K562 (cell line): ENCODE measurements at regions not wholly inside any gene's neighbourhood (a gene's known extent, or its start where the extent isn't known, plus 50 kb on each side); places are given as distances from the start of the nearest gene placed in this dataset.

Source experiments
- ATAC-seq: fragments of 200-7000 bp; cut with Tn5 transposase; 3 replicates; pipeline ENCODE4 v1.9.1; 2020; ENCODE audit warnings: moderate library complexity
- BruUV-seq: library from RNA; stranded (reverse); fragments of 400-500 nt; replicated peaks from 2 replicates; lab custom pipeline; 2021; lab: Mats Ljungman, UMichigan
- CTCF ChIA-PET: fragments of 300-600 bp; formaldehyde crosslinking; extraction: SDS; loops from one replicate; lab custom pipeline; 2021; ENCODE audit warnings: low intra/inter-chr PET ratio; lab: Yijun Ruan, JAX
- POLR2A ChIA-PET: fragments of 300-600, 350-650 bp; sonication (Branson Sonifier 250); formaldehyde crosslinking; extraction: SDS; loops from one replicate; lab custom pipeline; 2021; ENCODE audit warnings: antibody characterized with exemption, inconsistent platforms; lab: Yijun Ruan, JAX
- DNase-seq, 4 experiments: peaks; one replicate each; pipeline versions ENCODE4 v3.0.0 to v3.0.0-alpha.2; 2011 to 2018; ENCODE audit warnings: low spot score in 3 of 4, mixed read lengths in 3 of 4; ENCODE audit errors: extremely low read depth in 1 of 4
- FAIRE-seq: peaks from 2 replicates; lab custom pipeline; 2011; peaks lifted over from hg19 to GRCh38; lab: Jason Lieb, UNC
- H2AFZ ChIP-seq: 2 replicates; pipeline ENCODE4 v1.6.0; 2011; ENCODE audit warnings: low read depth, low read length, control low read depth, inconsistent platforms
- H3K27ac ChIP-seq: fragments of 200-600 bp; 3 replicates; pipeline ENCODE4 v1.8.0; 2011; ENCODE audit warnings: low read depth, mild to moderate bottlenecking, control low read depth, inconsistent platforms, low read length, moderate library complexity, mixed read lengths; ENCODE audit errors: extremely low read depth
- H3K27me3 ChIP-seq, 2 experiments: fragments of 300-600 bp in 1 of 2; 2 replicates in 1 of 2; 3 replicates in 1 of 2; pipeline versions ENCODE4 v1.6.0 to v1.8.0; 2011; ENCODE audit warnings: inconsistent platforms in 2 of 2, low read length in 2 of 2, mild to moderate bottlenecking in 1 of 2, mixed read lengths in 1 of 2, moderate library complexity in 1 of 2; ENCODE audit not compliant: control insufficient read depth in 2 of 2, insufficient read depth in 2 of 2
- H3K36me3 ChIP-seq: fragments of 300-600 bp; 3 replicates; pipeline ENCODE4 v1.8.0; 2011; ENCODE audit warnings: mild to moderate bottlenecking, low read length, inconsistent platforms; ENCODE audit not compliant: control insufficient read depth, insufficient read depth
- H3K4me1 ChIP-seq, 2 experiments: fragments of 200-600 bp in 1 of 2; replicated peaks in 1 of 2; 2 replicates in 1 of 2; 3 replicates in 1 of 2; pipeline versions ENCODE4 v1.5.1 to v1.8.0; 2011; ENCODE audit warnings: inconsistent platforms in 2 of 2, low read length in 2 of 2, mild to moderate bottlenecking in 1 of 2, mixed read lengths in 1 of 2, moderate library complexity in 1 of 2; ENCODE audit not compliant: control insufficient read depth in 2 of 2, insufficient read depth in 2 of 2
- H3K4me2 ChIP-seq: 2 replicates; pipeline ENCODE4 v1.6.1; 2011; ENCODE audit warnings: low read length, control low read depth, inconsistent platforms, mixed read lengths; ENCODE audit not compliant: insufficient read depth
- H3K4me3 ChIP-seq: fragments of 200-600 bp; sonication (generic), shearing (Covaris generic); 2 replicates; pipeline ENCODE4 v1.5.1; 2016; ENCODE audit warnings: control low read depth, inconsistent platforms
- H3K79me2 ChIP-seq: fragments of 200-600 bp; 3 replicates; pipeline ENCODE4 v1.8.0; 2011; ENCODE audit warnings: low read length, inconsistent platforms; ENCODE audit not compliant: control insufficient read depth, insufficient read depth
- H3K9ac ChIP-seq, 2 experiments: 2 replicates each; pipeline versions ENCODE4 v1.6.0 to v1.6.1; 2011; ENCODE audit warnings: low read depth in 2 of 2, low read length in 2 of 2, control low read depth in 1 of 2, inconsistent platforms in 1 of 2, mild to moderate bottlenecking in 1 of 2, mixed read lengths in 1 of 2; ENCODE audit not compliant: insufficient read depth in 1 of 2
- H3K9me1 ChIP-seq: one replicate; pipeline ENCODE4 v1.6.0; 2011; ENCODE audit warnings: inconsistent platforms, mild to moderate bottlenecking, low read length, moderate library complexity; ENCODE audit not compliant: control insufficient read depth, insufficient read depth
- H3K9me3 ChIP-seq: replicated peaks from 2 replicates; pipeline ENCODE4 v1.5.1; 2011; ENCODE audit warnings: low read depth, low read length, inconsistent platforms; ENCODE audit not compliant: control insufficient read depth, insufficient read depth
- H4K20me1 ChIP-seq: replicated peaks from 2 replicates; pipeline ENCODE4 v1.6.1; 2011; ENCODE audit warnings: low read length, inconsistent platforms, mixed read lengths; ENCODE audit not compliant: control insufficient read depth, insufficient read depth
- ATF7 ChIP-seq: fragments of 450-650 bp; IDR thresholded peaks from 2 replicates; pipeline ENCODE4 v1.7.1; 2014; ENCODE audit warnings: mild to moderate bottlenecking, moderate library complexity
- ERF ChIP-seq: fragments of 450-650 bp; formaldehyde crosslinking; IDR thresholded peaks from 2 replicates; pipeline ENCODE4 v1.4.0; 2020; ENCODE audit warnings: mild to moderate bottlenecking, mixed read lengths
- ESRRA ChIP-seq: fragments of 450-650 bp; IDR thresholded peaks from 2 replicates; pipeline ENCODE4 v1.6.1; 2014; ENCODE audit warnings: low read depth, mild to moderate bottlenecking, moderate library complexity, borderline replicate concordance
- HDAC2 ChIP-seq: fragments of 450-650 bp; IDR thresholded peaks from 2 replicates; pipeline ENCODE4 v1.6.1; 2016; ENCODE audit warnings: mild to moderate bottlenecking
- HMG20A ChIP-seq: fragments of 450-650 bp; formaldehyde crosslinking; conservative IDR thresholded peaks from 2 replicates; pipeline ENCODE4 v1.4.0; 2020; ENCODE audit warnings: mild to moderate bottlenecking, mixed read lengths
- IRF9 ChIP-seq: fragments of 450-650 bp; IDR thresholded peaks from 2 replicates; pipeline ENCODE4 v1.6.1; 2016; ENCODE audit warnings: missing biosample characterization, missing genetic modification characterization
- LARP7 ChIP-seq: fragments of 450-650 bp; IDR thresholded peaks from 2 replicates; pipeline ENCODE4 v1.6.1; 2016
- PML ChIP-seq: IDR thresholded peaks from 2 replicates; pipeline ENCODE4 v1.6.1; 2012; ENCODE audit warnings: low read length, inconsistent platforms
- POLR3A ChIP-seq: IDR thresholded peaks from 2 replicates; pipeline ENCODE4 v1.6.1; 2011; ENCODE audit warnings: borderline replicate concordance, mild to moderate bottlenecking, moderate library complexity; ENCODE audit not compliant: insufficient read length, insufficient read depth; ENCODE audit errors: extremely low read depth
- RAD21 ChIP-seq, 2 experiments: fragments of 250-450 bp in 1 of 2; fragments of 450-650 bp in 1 of 2; sonication (Bioruptor Pico) in 1 of 2; formaldehyde crosslinking in 1 of 2; IDR thresholded peaks in 1 of 2; conservative IDR thresholded peaks in 1 of 2; 2 replicates each; pipeline versions ENCODE4 v1.4.0 to v1.8.0; 2020 to 2022; ENCODE audit warnings: mild to moderate bottlenecking in 2 of 2, moderate library complexity in 1 of 2
- RB1 ChIP-seq: fragments of 450-650 bp; IDR thresholded peaks from 2 replicates; pipeline ENCODE4 v1.6.1; 2017; ENCODE audit warnings: low read depth, mild to moderate bottlenecking
- SRSF3 ChIP-seq: fragments of 200-400 bp; formaldehyde crosslinking; IDR thresholded peaks from 2 replicates; pipeline ENCODE4 v1.6.1; 2016; ENCODE audit warnings: mild to moderate bottlenecking, low read length, moderate library complexity; ENCODE audit not compliant: insufficient read depth
- STAG1 ChIP-seq: sonication (generic); formaldehyde crosslinking; IDR thresholded peaks from 2 replicates; pipeline ENCODE4 v1.5.0; 2020; ENCODE audit warnings: missing genetic modification reagents, borderline replicate concordance
- XRCC3 ChIP-seq: fragments of 450-650 bp; IDR thresholded peaks from 2 replicates; pipeline ENCODE4 v1.6.1; 2017; ENCODE audit warnings: mild to moderate bottlenecking, moderate library complexity
- ZBTB33 ChIP-seq: sonication (generic); formaldehyde crosslinking; IDR thresholded peaks from 2 replicates; pipeline ENCODE4 v1.8.1; 2023; ENCODE audit warnings: mild to moderate bottlenecking, missing genetic modification reagents
- ZEB2 ChIP-seq: fragments of 450-650 bp; IDR thresholded peaks from 2 replicates; pipeline ENCODE4 v1.6.1; 2016
- ZNF778 ChIP-seq: fragments of 450-650 bp; formaldehyde crosslinking; IDR thresholded peaks from 2 replicates; pipeline ENCODE4 v1.4.0; 2020; ENCODE audit warnings: mild to moderate bottlenecking, moderate library complexity
- WGBS: fragments of 100-300 bp; shearing (Covaris generic); methylation state at CpG from one replicate; pipeline ENCODE4 v1.1.6; 2016; ENCODE audit warnings: low coverage, mixed read lengths; ENCODE audit not compliant: insufficient coverage; ENCODE audit errors: missing lambda C conversion rate; 5-methylcytosine and 5-hydroxymethylcytosine counted together
- in situ Hi-C: fragments of 300-500 bp; cut with MboI; formaldehyde crosslinking; loops from 4 replicates; pipeline ENCODE4 v1.15.0; 2018; ENCODE audit warnings: inconsistent platforms, mixed read lengths
- intact Hi-C: fragments of 100-400 bp; cut with micrococcal nuclease; formaldehyde crosslinking; loops from 2 replicates; pipeline ENCODE4 v1.14.2; 2022
- TF ChIP-seq, protein P1 (sequence below): sonication (generic); formaldehyde crosslinking; IDR thresholded peaks from 2 replicates; pipeline ENCODE4 v1.8.1; 2023; ENCODE audit warnings: missing genetic modification reagents, mild to moderate bottlenecking, borderline replicate concordance

DNA sequence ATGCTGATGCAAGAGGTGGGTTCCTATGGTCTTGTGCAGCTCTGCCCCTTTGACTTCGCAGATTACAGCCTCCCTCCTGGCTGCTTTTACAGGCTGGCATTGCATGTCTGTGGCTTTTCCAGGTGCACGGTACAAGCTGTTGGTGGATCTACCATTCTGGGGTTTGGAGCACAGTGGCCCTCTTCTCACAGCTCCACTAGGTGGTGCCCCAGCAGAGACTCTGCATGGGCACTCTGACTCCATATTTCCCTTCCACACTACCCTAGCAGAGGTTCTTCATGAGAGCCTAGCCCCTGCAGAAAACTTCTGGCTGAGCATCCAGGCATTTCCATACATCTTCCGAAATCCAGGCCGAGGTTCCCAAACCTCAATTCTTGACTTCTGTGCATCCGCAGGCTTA, 989.0 kb downstream of the PLA2G4A start:
- Histone ChIP-seq H3K9me3 (no peaks in the 10 kb centered on the region), H3K27ac (no peak overlapping the region), H3K9ac (no peak overlapping the region), H3K9me1 (no peaks in the 10 kb centered on the region), H3K79me2 (no peaks in the 10 kb centered on the region), H3K4me1 (no peaks in the 10 kb centered on the region), H3K27me3 (no peaks in the 10 kb centered on the region), H4K20me1 (no peaks in the 10 kb centered on the region), H2AFZ (no peak overlapping the region), H3K4me3 (no peak overlapping the region), H3K36me3 (no peaks in the 10 kb centered on the region), H3K4me2 (no peak overlapping the region)
- intact Hi-C loops: no loop called here
- BruUV-seq: no TSS peak
- no peak for DNase-seq
- 3% methylated on average over 5 of the region's 5 CpGs for WGBS
- ChIA-PET POLR2A (no interaction called here), CTCF (no interaction called here)
- no peak for FAIRE-seq
- in situ Hi-C loops: no loop called here
- no peak for ATAC-seq
- TF ChIP-seq ERF (CRISPR knock-in tag) (no peak), RAD21 (CRISPR knock-in tag; conservative IDR thresholded peaks at IDR 0.05 in 1 of 2, IDR thresholded peaks at IDR 0.05 in 1 of 2) (no peak), ZNF778 (CRISPR knock-in tag) (no peak), POLR3A (no peak), RB1 (no peak), STAG1 (CRISPR knock-in tag) (no peak), ZBTB33 (CRISPR knock-in tag) (no peak), ESRRA (no peak), PML (no peak), HDAC2 (no peak), HMG20A (CRISPR knock-in tag) (no peak), SRSF3 (no peak), ZEB2 (no peak), ATF7 (no peak), XRCC3 (no peak), LARP7 (no peak), IRF9 (tag) (no peak)
- TF ChIP-seq, protein P1, sequence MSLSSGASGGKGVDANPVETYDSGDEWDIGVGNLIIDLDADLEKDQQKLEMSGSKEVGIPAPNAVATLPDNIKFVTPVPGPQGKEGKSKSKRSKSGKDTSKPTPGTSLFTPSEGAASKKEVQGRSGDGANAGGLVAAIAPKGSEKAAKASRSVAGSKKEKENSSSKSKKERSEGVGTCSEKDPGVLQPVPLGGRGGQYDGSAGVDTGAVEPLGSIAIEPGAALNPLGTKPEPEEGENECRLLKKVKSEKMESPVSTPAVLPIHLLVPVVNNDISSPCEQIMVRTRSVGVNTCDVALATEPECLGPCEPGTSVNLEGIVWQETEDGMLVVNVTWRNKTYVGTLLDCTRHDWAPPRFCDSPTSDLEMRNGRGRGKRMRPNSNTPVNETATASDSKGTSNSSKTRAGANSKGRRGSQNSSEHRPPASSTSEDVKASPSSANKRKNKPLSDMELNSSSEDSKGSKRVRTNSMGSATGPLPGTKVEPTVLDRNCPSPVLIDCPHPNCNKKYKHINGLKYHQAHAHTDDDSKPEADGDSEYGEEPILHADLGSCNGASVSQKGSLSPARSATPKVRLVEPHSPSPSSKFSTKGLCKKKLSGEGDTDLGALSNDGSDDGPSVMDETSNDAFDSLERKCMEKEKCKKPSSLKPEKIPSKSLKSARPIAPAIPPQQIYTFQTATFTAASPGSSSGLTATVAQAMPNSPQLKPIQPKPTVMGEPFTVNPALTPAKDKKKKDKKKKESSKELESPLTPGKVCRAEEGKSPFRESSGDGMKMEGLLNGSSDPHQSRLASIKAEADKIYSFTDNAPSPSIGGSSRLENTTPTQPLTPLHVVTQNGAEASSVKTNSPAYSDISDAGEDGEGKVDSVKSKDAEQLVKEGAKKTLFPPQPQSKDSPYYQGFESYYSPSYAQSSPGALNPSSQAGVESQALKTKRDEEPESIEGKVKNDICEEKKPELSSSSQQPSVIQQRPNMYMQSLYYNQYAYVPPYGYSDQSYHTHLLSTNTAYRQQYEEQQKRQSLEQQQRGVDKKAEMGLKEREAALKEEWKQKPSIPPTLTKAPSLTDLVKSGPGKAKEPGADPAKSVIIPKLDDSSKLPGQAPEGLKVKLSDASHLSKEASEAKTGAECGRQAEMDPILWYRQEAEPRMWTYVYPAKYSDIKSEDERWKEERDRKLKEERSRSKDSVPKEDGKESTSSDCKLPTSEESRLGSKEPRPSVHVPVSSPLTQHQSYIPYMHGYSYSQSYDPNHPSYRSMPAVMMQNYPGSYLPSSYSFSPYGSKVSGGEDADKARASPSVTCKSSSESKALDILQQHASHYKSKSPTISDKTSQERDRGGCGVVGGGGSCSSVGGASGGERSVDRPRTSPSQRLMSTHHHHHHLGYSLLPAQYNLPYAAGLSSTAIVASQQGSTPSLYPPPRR (CRISPR knock-in tag): no peak
